Keratinocyte (primary cell): ENCODE measurements at regions not wholly inside any gene's neighbourhood (a gene's known extent, or its start where the extent isn't known, plus 50 kb on each side); places are given as distances from the start of the nearest gene placed in this dataset.
"Not testable (repeated sequence)": the region's sequence is repeated elsewhere in the genome, so short reads cannot be mapped to it uniquely, and the experiment has no call there.

ENCODE experiments used
- DNase-seq: peaks from one replicate; pipeline ENCODE4 v3.0.0-alpha.2; 2011; ENCODE audit warnings: low read depth, missing footprints, low spot score
- FAIRE-seq: peaks from 2 replicates; lab custom pipeline; 2011; peaks lifted over from hg19 to GRCh38; lab: Jason Lieb, UNC
- H2AFZ ChIP-seq: 2 replicates; pipeline ENCODE4 v1.6.0; 2012; ENCODE audit warnings: low read length, control low read depth, inconsistent platforms; ENCODE audit not compliant: control insufficient read depth
- H3K27ac ChIP-seq: 2 replicates; pipeline ENCODE4 v1.5.1; 2011; ENCODE audit warnings: low read length; ENCODE audit not compliant: control insufficient read depth, insufficient read depth
- H3K27me3 ChIP-seq: 3 replicates; pipeline ENCODE4 v1.6.0; 2011; ENCODE audit warnings: low read length; ENCODE audit not compliant: control insufficient read depth, insufficient read depth; ENCODE audit errors: extremely low read depth
- H3K36me3 ChIP-seq, 2 experiments: 2 replicates in 1 of 2; 3 replicates in 1 of 2; pipeline ENCODE4 v1.5.1; 2011; ENCODE audit warnings: low read length in 2 of 2, mild to moderate bottlenecking in 1 of 2; ENCODE audit not compliant: control insufficient read depth in 2 of 2, insufficient read depth in 2 of 2; ENCODE audit errors: extremely low read depth in 1 of 2
- H3K4me1 ChIP-seq: 3 replicates; pipeline ENCODE4 v1.5.1; 2011; ENCODE audit warnings: low read length; ENCODE audit not compliant: control insufficient read depth, insufficient read depth; ENCODE audit errors: extremely low read depth
- H3K4me2 ChIP-seq: 3 replicates; pipeline ENCODE4 v1.6.0; 2011; ENCODE audit warnings: low read depth, low read length; ENCODE audit not compliant: control insufficient read depth, insufficient read depth; ENCODE audit errors: extremely low read depth
- H3K4me3 ChIP-seq, 3 experiments: fragments of 200-600 bp in 1 of 3; sonication (generic) in 1 of 3; 2 replicates in 2 of 3; 3 replicates in 1 of 3; pipeline ENCODE4 v1.5.1; 2011 to 2016; ENCODE audit warnings: low read length in 3 of 3, mild to moderate bottlenecking in 3 of 3, control low read depth in 2 of 3, inconsistent platforms in 1 of 3, low read depth in 1 of 3, mixed read lengths in 1 of 3, mixed run types in 1 of 3, moderate library complexity in 1 of 3; ENCODE audit not compliant: control insufficient read depth in 2 of 3, insufficient read depth in 2 of 3; ENCODE audit errors: extremely low read depth in 1 of 3
- H3K79me2 ChIP-seq: 2 replicates; pipeline ENCODE4 v1.6.0; 2012; ENCODE audit warnings: low read length; ENCODE audit not compliant: control insufficient read depth, insufficient read depth
- H3K9ac ChIP-seq: 3 replicates; pipeline ENCODE4 v1.6.0; 2011; ENCODE audit warnings: low read length; ENCODE audit not compliant: control insufficient read depth, insufficient read depth; ENCODE audit errors: extremely low read depth
- H3K9me1 ChIP-seq: 3 replicates; pipeline ENCODE4 v1.6.0; 2011; ENCODE audit warnings: low read length; ENCODE audit not compliant: control insufficient read depth, insufficient read depth; ENCODE audit errors: extremely low read depth
- H3K9me3 ChIP-seq: 2 replicates; pipeline ENCODE4 v1.5.1; 2012; ENCODE audit warnings: low read depth, low read length; ENCODE audit not compliant: control insufficient read depth
- H4K20me1 ChIP-seq: 3 replicates; pipeline ENCODE4 v1.6.0; 2011; ENCODE audit warnings: low read length; ENCODE audit not compliant: control insufficient read depth, insufficient read depth; ENCODE audit errors: extremely low read depth
- EZH2 ChIP-seq: IDR thresholded peaks from one replicate; pipeline ENCODE4 v1.6.1; 2012; ENCODE audit warnings: inconsistent platforms, mild to moderate bottlenecking, low read length, moderate library complexity
- dilution Hi-C: fragments of 300-500 bp; cut with MboI; formaldehyde crosslinking; loops from one replicate; pipeline ENCODE4 v1.7.0; 2020; ENCODE audit warnings: low sequenced_read_pairs; ENCODE audit not compliant: extremely low pct_ligation_motif_present
- TF ChIP-seq, protein P1 (sequence below), 3 experiments: IDR thresholded peaks in 1 of 3; conservative IDR thresholded peaks in 1 of 3; optimal IDR thresholded peaks in 1 of 3; 2 replicates in 2 of 3; 3 replicates in 1 of 3; pipeline versions ENCODE3 to v1.5.1; 2011; ENCODE audit warnings: low read length in 3 of 3, mild to moderate bottlenecking in 3 of 3, moderate library complexity in 2 of 3, control low read depth in 1 of 3, inconsistent platforms in 1 of 3; ENCODE audit not compliant: insufficient read depth in 2 of 3; ENCODE audit errors: extremely low read depth in 1 of 3

DNA sequence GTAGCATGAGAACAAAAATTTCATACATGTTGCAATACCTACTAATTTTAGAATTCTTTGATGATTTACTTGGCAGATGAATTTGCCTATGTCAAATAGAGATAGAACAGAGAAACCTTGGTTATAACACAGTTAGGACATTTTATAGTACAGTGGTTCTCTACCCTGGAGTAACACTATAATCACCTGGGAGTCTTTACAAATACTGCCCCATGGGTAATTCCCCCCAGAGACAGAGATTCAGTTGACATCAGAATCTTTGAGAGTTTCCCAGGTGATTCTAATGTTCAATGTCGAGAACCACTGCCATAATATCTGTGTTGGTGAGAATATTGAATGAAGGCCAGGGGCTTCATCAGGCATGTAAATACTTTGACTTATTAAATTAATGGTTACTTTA is 401.3 kb upstream of the NDST4 start:
- no peak overlapping the region for H3K4me2 ChIP-seq
- dilution Hi-C loops, result no loop called here
- no peak for TF ChIP-seq EZH2
- TF ChIP-seq, protein P1, sequence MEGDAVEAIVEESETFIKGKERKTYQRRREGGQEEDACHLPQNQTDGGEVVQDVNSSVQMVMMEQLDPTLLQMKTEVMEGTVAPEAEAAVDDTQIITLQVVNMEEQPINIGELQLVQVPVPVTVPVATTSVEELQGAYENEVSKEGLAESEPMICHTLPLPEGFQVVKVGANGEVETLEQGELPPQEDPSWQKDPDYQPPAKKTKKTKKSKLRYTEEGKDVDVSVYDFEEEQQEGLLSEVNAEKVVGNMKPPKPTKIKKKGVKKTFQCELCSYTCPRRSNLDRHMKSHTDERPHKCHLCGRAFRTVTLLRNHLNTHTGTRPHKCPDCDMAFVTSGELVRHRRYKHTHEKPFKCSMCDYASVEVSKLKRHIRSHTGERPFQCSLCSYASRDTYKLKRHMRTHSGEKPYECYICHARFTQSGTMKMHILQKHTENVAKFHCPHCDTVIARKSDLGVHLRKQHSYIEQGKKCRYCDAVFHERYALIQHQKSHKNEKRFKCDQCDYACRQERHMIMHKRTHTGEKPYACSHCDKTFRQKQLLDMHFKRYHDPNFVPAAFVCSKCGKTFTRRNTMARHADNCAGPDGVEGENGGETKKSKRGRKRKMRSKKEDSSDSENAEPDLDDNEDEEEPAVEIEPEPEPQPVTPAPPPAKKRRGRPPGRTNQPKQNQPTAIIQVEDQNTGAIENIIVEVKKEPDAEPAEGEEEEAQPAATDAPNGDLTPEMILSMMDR (optimal IDR thresholded peaks at IDR 0.05 in 1 of 3, IDR thresholded peaks at IDR 0.05 in 1 of 3, conservative IDR thresholded peaks at IDR 0.05 in 1 of 3; ENCODE audit: extremely low read depth in 1 of 3, insufficient read depth in 2 of 3, low read length in 3 of 3), result no peak
- DNase-seq, result no peak
- H3K27ac ChIP-seq, result no peak overlapping the region
- no peaks in the 10 kb centered on the region for H3K9me1 ChIP-seq
- no peak overlapping the region for H3K9ac ChIP-seq
- no peak overlapping the region for H3K4me3 ChIP-seq
- H3K27me3 ChIP-seq, result no peaks in the 10 kb centered on the region
- no peak for FAIRE-seq
- H4K20me1 ChIP-seq, result no peaks in the 10 kb centered on the region
- H2AFZ ChIP-seq, result no peak overlapping the region
- H3K9me3 ChIP-seq, result no peaks in the 10 kb centered on the region
- no peaks in the 10 kb centered on the region for H3K79me2 ChIP-seq
- H3K36me3 ChIP-seq, result no peaks in the 10 kb centered on the region
- no peaks in the 10 kb centered on the region for H3K4me1 ChIP-seq

DNA sequence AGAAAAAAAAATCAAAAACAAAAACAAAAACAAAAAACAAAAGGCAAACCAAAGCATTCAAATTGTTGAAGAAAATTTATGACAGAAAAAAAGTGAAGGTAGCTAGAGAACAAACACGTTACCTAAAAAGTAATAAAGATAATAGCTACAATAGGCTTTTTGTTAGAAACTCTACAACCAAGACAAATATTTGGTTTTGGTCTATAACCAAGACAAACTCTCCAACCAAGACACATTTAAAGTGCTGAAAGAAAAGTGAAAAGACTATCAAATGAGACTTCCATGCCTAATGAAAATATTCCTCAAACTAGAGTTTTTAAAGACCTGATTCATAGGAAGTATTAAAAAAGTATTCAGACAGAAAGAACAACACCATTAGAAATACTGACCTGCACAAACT is 391.9 kb upstream of the NDST4 start:
- dilution Hi-C loops, result no loop called here
- H3K9ac ChIP-seq, result no peak overlapping the region
- DNase-seq, result no peak
- FAIRE-seq, result no peak
- no peaks in the 10 kb centered on the region for H3K9me1 ChIP-seq
- no peaks in the 10 kb centered on the region for H3K27me3 ChIP-seq
- H2AFZ ChIP-seq, result no peak overlapping the region
- no peak overlapping the region for H3K27ac ChIP-seq
- H3K9me3 ChIP-seq, result no peaks in the 10 kb centered on the region
- TF ChIP-seq EZH2, result no peak
- H4K20me1 ChIP-seq, result no peaks in the 10 kb centered on the region
- no peaks in the 10 kb centered on the region for H3K79me2 ChIP-seq
- H3K4me1 ChIP-seq, result no peaks in the 10 kb centered on the region
- H3K4me2 ChIP-seq, result no peak overlapping the region
- no peaks in the 10 kb centered on the region for H3K36me3 ChIP-seq
- H3K4me3 ChIP-seq, result no peak overlapping the region

DNA sequence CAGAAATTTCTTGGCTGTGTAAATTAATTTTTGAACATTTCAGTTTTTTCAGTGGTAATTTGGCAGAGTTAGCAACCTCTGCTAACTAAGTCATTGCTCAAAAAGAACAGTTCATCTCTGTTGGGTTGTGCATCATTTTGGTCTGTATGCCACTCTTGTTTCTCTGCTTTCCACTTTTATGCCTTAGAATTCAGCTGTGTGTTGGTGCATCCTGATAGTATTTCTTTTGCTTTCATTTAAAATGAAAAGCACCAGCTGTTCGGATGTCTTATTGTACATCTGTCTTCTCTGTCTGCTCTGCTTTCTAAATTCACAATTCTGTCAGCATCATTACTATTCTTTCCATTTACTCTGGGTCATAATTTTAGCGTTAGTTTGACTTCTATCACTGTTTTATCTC is 388.2 kb upstream of the NDST4 start:
- H3K4me2 ChIP-seq, result no peak overlapping the region
- no peaks in the 10 kb centered on the region for H3K36me3 ChIP-seq
- dilution Hi-C loops, result no loop called here
- no peak overlapping the region for H3K27ac ChIP-seq
- no peaks in the 10 kb centered on the region for H3K79me2 ChIP-seq
- FAIRE-seq (no peak), DNase-seq (no peak)
- H3K9ac ChIP-seq, result no peak overlapping the region
- no peak overlapping the region for H2AFZ ChIP-seq
- no peaks in the 10 kb centered on the region for H3K9me1 ChIP-seq
- no peak for TF ChIP-seq EZH2
- TF ChIP-seq, protein P1 (optimal IDR thresholded peaks at IDR 0.05 in 1 of 3, IDR thresholded peaks at IDR 0.05 in 1 of 3, conservative IDR thresholded peaks at IDR 0.05 in 1 of 3; ENCODE audit: extremely low read depth in 1 of 3, insufficient read depth in 2 of 3, low read length in 3 of 3), result no peak
- H3K9me3 ChIP-seq, result no peaks in the 10 kb centered on the region
- no peaks in the 10 kb centered on the region for H3K27me3 ChIP-seq
- H4K20me1 ChIP-seq, result no peaks in the 10 kb centered on the region
- H3K4me1 ChIP-seq, result no peaks in the 10 kb centered on the region
- no peak overlapping the region for H3K4me3 ChIP-seq

DNA sequence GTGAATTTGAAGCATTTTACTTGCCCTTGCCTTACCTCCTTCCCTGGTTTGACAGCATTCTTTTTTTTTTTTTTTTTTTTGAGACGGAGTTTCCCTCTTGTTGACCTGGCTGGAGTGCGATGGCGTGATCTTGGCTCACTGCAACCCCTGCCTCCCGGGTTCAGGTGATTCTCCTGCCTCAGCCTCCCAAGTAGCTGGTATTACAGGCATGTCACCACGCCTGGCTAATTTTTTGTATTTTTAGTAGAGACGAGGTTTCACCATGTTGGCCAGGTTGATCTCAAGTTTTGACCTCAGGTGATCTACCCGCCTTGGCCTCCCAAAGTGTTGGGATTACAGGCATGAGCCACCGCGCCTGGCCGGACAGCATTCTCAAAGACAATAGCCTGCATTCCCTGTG is 380.4 kb upstream of the NDST4 start:
- H3K4me3 ChIP-seq, H3K9me3 ChIP-seq, H3K27ac ChIP-seq, H3K36me3 ChIP-seq, H3K27me3 ChIP-seq, FAIRE-seq, H3K9me1 ChIP-seq, H3K79me2 ChIP-seq, H4K20me1 ChIP-seq, H3K9ac ChIP-seq, H3K4me1 ChIP-seq, dilution Hi-C loops, H2AFZ ChIP-seq, DNase-seq, H3K4me2 ChIP-seq: not testable (repeated sequence)
